SH-SY5Y (cell line): ENCODE measurements at regions not wholly inside any gene's neighbourhood (a gene's known extent, or its start where the extent isn't known, plus 50 kb on each side); places are given as distances from the start of the nearest gene placed in this dataset.

ENCODE experiments used
- GATA2 ChIP-seq: IDR thresholded peaks from 2 replicates; pipeline ENCODE4 v1.6.1; 2011; ENCODE audit warnings: mild to moderate bottlenecking, low read depth, low read length
- GATA3 ChIP-seq: IDR thresholded peaks from 2 replicates; pipeline ENCODE4 v1.6.1; 2011; ENCODE audit warnings: low read depth, mild to moderate bottlenecking, low read length, moderate library complexity

- TF ChIP-seq GATA2, result no peak
- no peak for TF ChIP-seq GATA3
These were observed 230.0 kb upstream of the TBC1D5 start for GRCh38 chr3:17972476-17972875.

GRCh38 chr3:17972030-17972429 is 229.6 kb upstream of the TBC1D5 start:
- no peak for TF ChIP-seq GATA3
- TF ChIP-seq GATA2, result no peak

DNA sequence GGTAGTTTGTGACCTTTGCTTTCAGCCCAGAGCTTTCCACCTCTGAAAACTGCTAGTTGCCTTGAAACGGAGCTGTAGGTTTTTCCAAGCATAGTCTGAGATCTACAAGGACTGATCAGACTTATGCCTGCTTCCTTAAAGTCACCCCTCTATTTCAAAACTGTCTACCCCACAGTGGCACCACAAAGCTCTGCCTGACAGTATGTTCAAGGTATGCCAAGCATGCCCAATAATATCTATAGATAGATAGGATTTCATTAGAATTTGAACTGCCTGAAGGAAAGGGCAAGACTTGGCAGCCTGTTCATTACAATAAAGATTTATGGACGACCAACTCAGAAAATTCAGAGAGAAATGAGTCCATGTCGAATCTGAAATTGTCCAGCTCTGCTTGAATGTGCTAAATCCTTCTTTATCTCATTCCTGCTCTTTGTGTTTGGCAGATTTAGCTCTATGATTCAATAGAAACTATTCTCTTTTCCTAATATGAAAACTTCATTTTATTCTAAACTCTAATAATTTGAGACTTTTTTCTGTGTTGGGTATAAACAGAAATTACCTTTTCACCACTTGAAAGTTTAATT is 227.6 kb upstream of the TBC1D5 start:
- TF ChIP-seq GATA3 (no peak), GATA2 (no peak)

GRCh38 chr3:17969244-17969643 is 226.8 kb upstream of the TBC1D5 start:
- TF ChIP-seq GATA3, result no peak
- TF ChIP-seq GATA2, result no peak

- TF ChIP-seq GATA2, result no peak
- TF ChIP-seq GATA3, result no peak
These were observed 225.6 kb upstream of the TBC1D5 start for GRCh38 chr3:17967953-17968607.

DNA sequence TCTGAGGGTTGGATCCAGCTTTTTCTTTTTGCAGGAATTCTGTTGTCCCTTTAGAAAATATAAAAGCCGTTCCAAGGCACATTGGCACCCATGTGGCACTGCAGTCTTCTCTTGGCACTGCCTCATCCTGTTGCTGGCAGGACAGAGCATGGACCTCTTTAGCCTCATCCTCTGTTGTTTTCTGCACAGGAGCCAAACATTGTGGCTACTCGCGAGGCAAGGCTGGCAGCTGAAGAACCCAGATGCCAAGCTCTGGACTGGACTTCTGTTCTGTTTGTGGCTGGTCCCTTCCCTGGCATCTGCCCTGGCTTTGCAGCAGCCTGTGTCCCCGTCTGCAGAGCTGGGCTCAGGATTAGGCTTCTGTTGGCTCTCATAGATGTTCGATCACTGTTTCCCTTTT is 224.7 kb upstream of the TBC1D5 start:
- TF ChIP-seq GATA3, result no peak
- TF ChIP-seq GATA2, result no peak

GRCh38 chr3:17965331-17965730 is 222.9 kb upstream of the TBC1D5 start:
- no peak for TF ChIP-seq GATA3
- no peak for TF ChIP-seq GATA2

DNA sequence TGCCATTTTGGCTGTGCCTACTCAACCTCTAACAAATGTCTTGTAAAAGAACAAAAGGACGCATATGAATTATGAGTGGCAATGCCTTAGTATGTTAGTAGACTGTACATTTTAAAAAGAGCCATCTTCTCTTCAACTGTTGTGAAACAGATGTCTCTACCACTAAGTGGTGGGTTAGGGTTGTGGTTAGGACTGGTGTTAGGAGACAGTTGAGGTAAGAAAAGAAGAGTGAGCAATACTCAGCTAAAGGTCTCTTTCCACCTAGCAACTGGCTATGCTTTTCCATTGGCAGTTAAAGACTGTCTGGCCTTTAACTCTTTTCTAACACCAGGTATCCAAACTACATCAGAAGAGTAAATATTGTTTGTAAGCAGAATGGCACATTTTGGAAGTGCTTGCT is 221.7 kb upstream of the TBC1D5 start:
- no peak for TF ChIP-seq GATA2
- TF ChIP-seq GATA3, result no peak

DNA sequence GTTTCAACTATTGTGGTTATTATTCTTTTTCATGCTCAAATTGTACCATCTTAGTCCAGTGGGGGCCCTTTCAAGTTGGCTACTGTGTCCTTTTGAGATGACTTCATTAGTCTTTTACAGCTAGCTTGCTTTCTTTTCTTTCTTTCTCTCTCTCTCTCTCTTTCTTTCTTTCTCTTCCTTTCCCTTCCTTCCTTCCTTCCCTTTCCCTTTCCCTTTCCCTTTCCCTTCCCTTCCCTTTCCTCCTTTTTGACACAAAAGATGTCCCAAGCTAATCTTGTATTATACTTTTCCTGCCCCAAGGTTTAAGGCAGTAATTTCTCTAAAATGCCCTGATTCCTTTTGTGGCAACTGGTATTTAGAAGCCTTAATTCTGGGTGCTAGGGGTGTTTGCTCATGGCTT is 213.0 kb upstream of the TBC1D5 start:
- TF ChIP-seq GATA3, result no peak
- TF ChIP-seq GATA2, result no peak

DNA sequence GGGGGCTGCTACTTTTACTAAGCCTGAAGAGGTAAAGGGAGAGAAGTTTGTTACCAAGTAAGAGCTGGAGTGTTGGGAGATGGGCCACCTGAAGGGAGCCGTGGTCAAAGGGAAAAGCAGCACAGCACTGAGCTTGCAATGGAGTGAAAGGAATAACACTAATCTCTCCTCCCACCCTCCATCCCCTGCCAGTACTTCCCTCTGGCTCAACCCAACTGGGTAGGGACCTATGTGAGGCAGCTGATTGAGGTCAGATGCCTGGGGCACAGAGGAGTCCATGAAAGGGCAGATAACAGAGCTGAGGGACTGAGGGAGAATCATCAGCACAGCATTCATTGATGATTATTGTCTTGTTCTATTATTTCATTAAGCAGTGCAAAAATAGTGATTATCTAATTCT is 212.4 kb upstream of the TBC1D5 start:
- TF ChIP-seq GATA2 (no peak), GATA3 (no peak)

- TF ChIP-seq GATA2 (no peak), GATA3 (no peak)
These were observed 208.8 kb upstream of the TBC1D5 start for GRCh38 chr3:17951241-17951640.

GRCh38 chr3:17949101-17949500 is 206.7 kb upstream of the TBC1D5 start:
- TF ChIP-seq GATA2, result no peak
- TF ChIP-seq GATA3, result no peak

GRCh38 chr3:17947833-17948232 is 205.4 kb upstream of the TBC1D5 start:
- TF ChIP-seq GATA3 (no peak), GATA2 (no peak)

- no peak for TF ChIP-seq GATA3
- peak; percentile 47; the same call in 1 of the 2 replicates for TF ChIP-seq GATA2
These were observed 204.2 kb upstream of the TBC1D5 start for GRCh38 chr3:17946619-17947018.

DNA sequence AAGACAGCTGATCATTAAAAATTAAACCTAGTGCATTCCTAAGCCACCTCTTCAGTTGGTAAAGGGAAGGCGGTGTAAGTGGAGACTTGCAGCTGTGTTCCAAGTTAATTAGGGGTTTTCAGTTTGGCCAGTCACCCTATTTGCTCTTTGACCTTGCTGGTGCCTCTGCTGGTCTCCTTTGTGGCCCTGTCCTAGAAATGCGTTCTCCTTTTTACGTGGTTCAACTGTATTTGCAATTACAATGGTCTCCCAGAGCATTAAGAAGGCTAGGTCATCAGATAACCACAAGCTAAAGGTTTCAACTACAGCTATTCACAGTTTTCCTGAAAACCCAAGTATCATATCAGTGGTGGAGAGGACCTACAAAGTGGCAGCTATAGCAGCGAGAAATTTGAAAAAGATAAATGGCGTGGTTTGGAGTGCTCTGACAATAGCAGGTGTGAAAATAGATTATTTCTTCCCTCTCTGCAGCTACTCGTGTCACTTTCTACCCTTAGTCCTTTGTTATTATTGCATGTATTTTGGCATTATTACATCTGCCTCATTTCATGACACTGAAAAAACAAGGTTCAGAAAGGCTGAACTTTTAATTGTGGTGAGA is 203.5 kb upstream of the TBC1D5 start:
- no peak for TF ChIP-seq GATA3
- no peak for TF ChIP-seq GATA2
